Thyroid gland (tissue), 4 donors: ENCODE measurements at regions not wholly inside any gene's neighbourhood (a gene's known extent, or its start where the extent isn't known, plus 50 kb on each side); places are given as distances from the start of the nearest gene placed in this dataset.
A peak's percentile ranks its signal among the peaks of the same experiment; 100 is the strongest.

Experiments used
- DNase-seq, 2 donors: peaks; one replicate each; pipeline ENCODE4 v3.0.0-alpha.2; 2019
- H3K27ac ChIP-seq, 3 donors: fragments of 200-600 bp; sonication (generic); 1 replicate in 2 of 3; 2 replicates in 1 of 3; pipeline ENCODE4 v1.5.1; 2016 to 2019; ENCODE audit warnings: mild to moderate bottlenecking in 1 of 3, moderate library complexity in 1 of 3
- H3K27me3 ChIP-seq: fragments of 200-600 bp; sonication (generic); one replicate; pipeline ENCODE4 v1.5.1; 2019
- H3K36me3 ChIP-seq, 2 donors: fragments of 200-600 bp; sonication (generic); one replicate each; pipeline ENCODE4 v1.5.1; 2016 to 2019
- H3K4me1 ChIP-seq, 2 donors: fragments of 200-600 bp; sonication (generic); one replicate each; pipeline ENCODE4 v1.5.1; 2017 to 2019
- H3K4me3 ChIP-seq, 3 donors: fragments of 200-600 bp; sonication (generic); replicated peaks in 1 of 3; 1 replicate in 2 of 3; 2 replicates in 1 of 3; pipeline ENCODE4 v1.5.1; 2016; ENCODE audit warnings: mild to moderate bottlenecking in 1 of 3
- H3K9me3 ChIP-seq: fragments of 200-600 bp; sonication (generic); one replicate; pipeline ENCODE4 v1.5.1; 2017
- POLR2A ChIP-seq, 2 donors: fragments of 450-650 bp; IDR thresholded peaks; one replicate each; pipeline ENCODE4 v1.6.1; 2017; ENCODE audit warnings: antibody characterized with exemption in 2 of 2, mild to moderate bottlenecking in 2 of 2, moderate library complexity in 1 of 2
- WGBS, 2 donors: methylation state at CpG; one replicate each; pipeline ENCODE4 v1.1.5; 2017; 5-methylcytosine and 5-hydroxymethylcytosine counted together
- intact Hi-C: fragments of 100-400 bp; cut with DNase I; formaldehyde crosslinking; loops from one replicate; pipeline ENCODE4 v1.15.1; 2023
- TF ChIP-seq, protein P1 (sequence below), 6 experiments: fragments of 200-600 bp in 3 of 6; fragments of 450-650 bp in 3 of 6; sonication (generic) in 3 of 6; IDR thresholded peaks; one replicate each; pipeline ENCODE4 v1.5.1; 2016 to 2019; ENCODE audit warnings: antibody characterized with exemption in 6 of 6, mild to moderate bottlenecking in 2 of 6, inconsistent platforms in 1 of 6, moderate library complexity in 1 of 6

- Histone ChIP-seq H3K4me1 (no peaks in the 10 kb centered on the region), H3K9me3 (no peaks in the 10 kb centered on the region), H3K27ac (no peak overlapping the region), H3K27me3 (no peaks in the 10 kb centered on the region), H3K36me3 (no peaks in the 10 kb centered on the region), H3K4me3 (no peak overlapping the region)
- TF ChIP-seq, protein P1, sequence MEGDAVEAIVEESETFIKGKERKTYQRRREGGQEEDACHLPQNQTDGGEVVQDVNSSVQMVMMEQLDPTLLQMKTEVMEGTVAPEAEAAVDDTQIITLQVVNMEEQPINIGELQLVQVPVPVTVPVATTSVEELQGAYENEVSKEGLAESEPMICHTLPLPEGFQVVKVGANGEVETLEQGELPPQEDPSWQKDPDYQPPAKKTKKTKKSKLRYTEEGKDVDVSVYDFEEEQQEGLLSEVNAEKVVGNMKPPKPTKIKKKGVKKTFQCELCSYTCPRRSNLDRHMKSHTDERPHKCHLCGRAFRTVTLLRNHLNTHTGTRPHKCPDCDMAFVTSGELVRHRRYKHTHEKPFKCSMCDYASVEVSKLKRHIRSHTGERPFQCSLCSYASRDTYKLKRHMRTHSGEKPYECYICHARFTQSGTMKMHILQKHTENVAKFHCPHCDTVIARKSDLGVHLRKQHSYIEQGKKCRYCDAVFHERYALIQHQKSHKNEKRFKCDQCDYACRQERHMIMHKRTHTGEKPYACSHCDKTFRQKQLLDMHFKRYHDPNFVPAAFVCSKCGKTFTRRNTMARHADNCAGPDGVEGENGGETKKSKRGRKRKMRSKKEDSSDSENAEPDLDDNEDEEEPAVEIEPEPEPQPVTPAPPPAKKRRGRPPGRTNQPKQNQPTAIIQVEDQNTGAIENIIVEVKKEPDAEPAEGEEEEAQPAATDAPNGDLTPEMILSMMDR (IDR thresholded peaks at IDR 0.05), result peak in 5 of 6 experiments; percentile 24 to 57 (median 52)
- TF ChIP-seq POLR2A (IDR thresholded peaks at IDR 0.05), result no peak
- WGBS, 2 donors, result 34 to 38% methylated on average over 3 of the region's 3 CpGs
- peak; percentile 55 to 63 for DNase-seq
- intact Hi-C loops, result no loop called here
Observed at GRCh38 chr1:232880354-232880753, 70.1 kb upstream of the NTPCR start.

GRCh38 chr1:232883992-232884661 is 66.3 kb upstream of the NTPCR start:
- intact Hi-C loops, result no loop called here
- no peak for TF ChIP-seq POLR2A (IDR thresholded peaks at IDR 0.05)
- no peak overlapping the region for H3K27ac ChIP-seq
- H3K27me3 ChIP-seq, result no peaks in the 10 kb centered on the region
- DNase-seq, result no peak
- WGBS, 2 donors, result 83 to 94% methylated on average over 4 of the region's 4 CpGs
- H3K4me3 ChIP-seq, result no peak overlapping the region
- H3K9me3 ChIP-seq, result no peaks in the 10 kb centered on the region
- H3K4me1 ChIP-seq, result no peaks in the 10 kb centered on the region
- H3K36me3 ChIP-seq, result no peaks in the 10 kb centered on the region

GRCh38 chr1:232886271-232886670 is 64.1 kb upstream of the NTPCR start:
- Histone ChIP-seq H3K27ac (no peak overlapping the region), H3K27me3 (no peaks in the 10 kb centered on the region), H3K4me3 (no peak overlapping the region), H3K4me1 (no peaks in the 10 kb centered on the region), H3K9me3 (no peaks in the 10 kb centered on the region), H3K36me3 (no peaks in the 10 kb centered on the region)
- intact Hi-C loops, result no loop called here
- 79 to 80% methylated on average over 2 of the region's 2 CpGs for WGBS, 2 donors
- no peak for DNase-seq
- no peak for TF ChIP-seq POLR2A (IDR thresholded peaks at IDR 0.05)
- TF ChIP-seq, protein P1 (IDR thresholded peaks at IDR 0.05), result no peak

- no peak for DNase-seq
- 88 to 91% methylated on average over 5 of the region's 5 CpGs for WGBS, 2 donors
- Histone ChIP-seq H3K36me3 (no peaks in the 10 kb centered on the region), H3K27me3 (no peaks in the 10 kb centered on the region), H3K27ac (no peak overlapping the region), H3K4me3 (no peak overlapping the region), H3K4me1 (no peaks in the 10 kb centered on the region), H3K9me3 (no peaks in the 10 kb centered on the region)
- no peak for TF ChIP-seq POLR2A (IDR thresholded peaks at IDR 0.05)
- TF ChIP-seq, protein P1 (IDR thresholded peaks at IDR 0.05), result no peak
- intact Hi-C loops, result no loop called here
Observed at GRCh38 chr1:232890340-232890943, 60.0 kb upstream of the NTPCR start.

GRCh38 chr1:232891071-232891470 is 59.3 kb upstream of the NTPCR start:
- TF ChIP-seq POLR2A (IDR thresholded peaks at IDR 0.05), result no peak
- TF ChIP-seq, protein P1 (IDR thresholded peaks at IDR 0.05), result no peak
- Histone ChIP-seq H3K27ac (no peak overlapping the region), H3K9me3 (no peaks in the 10 kb centered on the region), H3K4me1 (no peaks in the 10 kb centered on the region), H3K4me3 (no peak overlapping the region), H3K36me3 (no peaks in the 10 kb centered on the region), H3K27me3 (no peaks in the 10 kb centered on the region)
- DNase-seq, result no peak
- 79 to 87% methylated on average over 5 of the region's 5 CpGs for WGBS, 2 donors
- intact Hi-C loops, result no loop called here
